SK-N-MC (cell line): ENCODE measurements at regions not wholly inside any gene's neighbourhood (a gene's known extent, or its start where the extent isn't known, plus 50 kb on each side); places are given as distances from the start of the nearest gene placed in this dataset.

Source experiments
- DNase-seq: peaks from one replicate; pipeline ENCODE4 v3.0.0-alpha.2; 2011; ENCODE audit warnings: low read depth, low spot score
- H3K27ac ChIP-seq: fragments of 200-600 bp; sonication (generic); 2 replicates; pipeline ENCODE4 v1.5.1; 2016; ENCODE audit warnings: mixed run types
- H3K36me3 ChIP-seq: fragments of 200-600 bp; sonication (generic); 2 replicates; pipeline ENCODE4 v1.6.1; 2017; ENCODE audit warnings: antibody characterized with exemption, low read length, mixed read lengths; ENCODE audit not compliant: insufficient read depth
- H3K4me3 ChIP-seq: fragments of 200-600 bp; sonication (generic); 2 replicates; pipeline ENCODE4 v1.5.1; 2016
- H3K9ac ChIP-seq: fragments of 200-600 bp; sonication (generic); 2 replicates; pipeline ENCODE4 v1.8.0; 2017; ENCODE audit warnings: mixed run types, mixed read lengths; ENCODE audit not compliant: insufficient read length
- H3K9me3 ChIP-seq: fragments of 200-600 bp; sonication (generic); 2 replicates; pipeline ENCODE4 v1.6.1; 2017; ENCODE audit warnings: low read depth, mild to moderate bottlenecking, antibody characterized with exemption, low read length, moderate library complexity, mixed read lengths
- EZH2 ChIP-seq: fragments of 200-600 bp; sonication (generic); IDR thresholded peaks from one replicate; pipeline ENCODE4 v1.6.1; 2017; ENCODE audit warnings: antibody characterized with exemption
- FOXP2 ChIP-seq: optimal IDR thresholded peaks from 2 replicates; pipeline ENCODE3; 2011; ENCODE audit warnings: mild to moderate bottlenecking, moderate library complexity; ENCODE audit not compliant: insufficient read depth; ENCODE audit errors: extremely low read length, control extremely low read depth
- POLR2AphosphoS5 ChIP-seq: IDR thresholded peaks from 2 replicates; pipeline ENCODE4 v1.6.1; 2012; ENCODE audit warnings: mild to moderate bottlenecking, low read depth, low read length, borderline replicate concordance

DNA sequence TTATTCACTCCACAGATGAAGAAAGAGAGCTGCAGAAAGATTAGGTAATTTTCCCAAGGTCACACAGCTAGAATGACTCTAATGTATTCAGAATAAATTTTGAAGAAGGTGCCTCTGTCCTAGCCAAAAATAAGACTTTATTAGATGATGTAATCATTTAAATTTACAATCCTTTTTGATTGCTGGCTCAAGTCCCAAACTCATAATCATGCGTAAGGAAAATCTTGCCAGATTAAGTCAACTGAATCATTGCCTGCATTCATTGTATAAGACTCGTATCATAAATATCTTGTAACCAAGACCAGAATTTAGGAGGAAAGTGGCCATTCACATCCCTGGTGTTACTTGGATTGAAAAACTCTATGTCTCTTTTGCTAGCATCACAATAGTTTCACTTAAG is 53.1 kb upstream of the STK39 start:
- no peaks in the 10 kb centered on the region for H3K36me3 ChIP-seq
- peak; percentile 35 for DNase-seq
- H3K9me3 ChIP-seq, result no peaks in the 10 kb centered on the region
- no peak for TF ChIP-seq POLR2AphosphoS5
- no peak overlapping the region for H3K27ac ChIP-seq
- no peak overlapping the region for H3K4me3 ChIP-seq
- no peak overlapping the region for H3K9ac ChIP-seq

DNA sequence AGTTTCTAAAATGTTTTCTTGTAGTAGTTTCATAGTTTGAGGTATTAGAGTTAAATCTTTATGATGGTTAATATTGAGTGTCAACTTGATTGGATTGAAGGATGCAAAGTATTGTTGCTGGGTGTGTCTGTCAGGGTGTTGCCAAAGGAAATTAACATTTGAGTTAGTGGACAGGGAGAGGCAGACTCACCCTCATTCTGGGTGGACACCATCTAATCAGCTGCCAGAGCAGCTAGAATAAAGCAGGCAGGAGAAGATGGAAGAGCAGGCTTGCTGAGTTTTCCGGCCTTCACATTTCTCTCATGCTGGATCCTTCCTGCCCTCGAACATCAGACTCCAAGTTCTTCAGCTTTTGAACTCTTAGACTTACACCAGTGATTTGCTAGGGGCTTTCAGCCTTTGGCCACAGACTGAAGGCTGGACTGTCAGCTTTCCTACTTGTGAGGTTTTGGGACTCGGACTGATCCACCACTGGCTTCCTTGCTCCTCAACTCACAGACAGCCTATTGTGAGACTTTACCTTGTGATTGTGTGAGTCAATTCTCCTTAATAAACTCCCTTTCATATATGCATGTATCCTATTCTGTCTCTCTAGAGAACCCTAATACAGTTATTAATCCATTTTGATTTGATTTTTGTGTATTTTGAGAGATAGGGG is 56.8 kb upstream of the STK39 start:
- no peak for DNase-seq
- Histone ChIP-seq H3K9me3 (no peaks in the 10 kb centered on the region), H3K9ac (no peak overlapping the region), H3K4me3 (no peak overlapping the region), H3K36me3 (no peaks in the 10 kb centered on the region), H3K27ac (no peak overlapping the region)
- TF ChIP-seq EZH2 (no peak), FOXP2 (no peak)

- Histone ChIP-seq H3K4me3 (no peak overlapping the region), H3K27ac (no peak overlapping the region), H3K9me3 (no peaks in the 10 kb centered on the region), H3K36me3 (no peaks in the 10 kb centered on the region), H3K9ac (no peak overlapping the region)
- no peak for TF ChIP-seq EZH2
- no peak for TF ChIP-seq POLR2AphosphoS5
- no peak for TF ChIP-seq FOXP2
- no peak for DNase-seq
These were observed 60.0 kb upstream of the STK39 start for GRCh38 chr2:168307379-168307778.

- TF ChIP-seq FOXP2 (no peak), EZH2 (no peak), POLR2AphosphoS5 (no peak)
- Histone ChIP-seq H3K9ac (no peak overlapping the region), H3K4me3 (no peak overlapping the region), H3K9me3 (no peaks in the 10 kb centered on the region), H3K27ac (no peak overlapping the region), H3K36me3 (no peaks in the 10 kb centered on the region)
- DNase-seq, result no peak
These were observed 63.2 kb upstream of the STK39 start for GRCh38 chr2:168310580-168310979.

- Histone ChIP-seq H3K36me3 (no peaks in the 10 kb centered on the region), H3K9ac (no peak overlapping the region), H3K9me3 (no peaks in the 10 kb centered on the region), H3K27ac (no peak overlapping the region), H3K4me3 (no peak overlapping the region)
- DNase-seq, result no peak
- no peak for TF ChIP-seq EZH2
- no peak for TF ChIP-seq POLR2AphosphoS5
- no peak for TF ChIP-seq FOXP2
These were observed 64.0 kb upstream of the STK39 start for GRCh38 chr2:168311261-168311910.

GRCh38 chr2:168312036-168312822 is 64.8 kb upstream of the STK39 start:
- Histone ChIP-seq H3K4me3 (no peak overlapping the region), H3K27ac (no peak overlapping the region), H3K9ac (no peak overlapping the region), H3K9me3 (no peaks in the 10 kb centered on the region), H3K36me3 (no peaks in the 10 kb centered on the region)
- no peak for DNase-seq
- no peak for TF ChIP-seq POLR2AphosphoS5
- TF ChIP-seq EZH2, result no peak
- TF ChIP-seq FOXP2, result no peak

GRCh38 chr2:168314236-168314635 is 66.8 kb upstream of the STK39 start:
- no peak overlapping the region for H3K27ac ChIP-seq
- no peaks in the 10 kb centered on the region for H3K9me3 ChIP-seq
- no peaks in the 10 kb centered on the region for H3K36me3 ChIP-seq
- no peak overlapping the region for H3K9ac ChIP-seq
- no peak overlapping the region for H3K4me3 ChIP-seq
- DNase-seq, result no peak
- TF ChIP-seq EZH2 (no peak), POLR2AphosphoS5 (no peak), FOXP2 (no peak)

- DNase-seq, result no peak
- H3K36me3 ChIP-seq, result no peaks in the 10 kb centered on the region
- no peaks in the 10 kb centered on the region for H3K9me3 ChIP-seq
- TF ChIP-seq FOXP2, result no peak
- no peak for TF ChIP-seq EZH2
- TF ChIP-seq POLR2AphosphoS5, result no peak
- H3K4me3 ChIP-seq, result no peak overlapping the region
- no peak overlapping the region for H3K9ac ChIP-seq
- H3K27ac ChIP-seq, result no peak overlapping the region
These were observed 68.1 kb upstream of the STK39 start for GRCh38 chr2:168315331-168316072.
